Fibroblast of lung (primary cell): ENCODE measurements at regions not wholly inside any gene's neighbourhood (a gene's known extent, or its start where the extent isn't known, plus 50 kb on each side); places are given as distances from the start of the nearest gene placed in this dataset.

ENCODE experiments used
- EZH2 ChIP-seq: IDR thresholded peaks from 2 replicates; pipeline ENCODE4 v1.5.1; 2012; ENCODE audit warnings: low read length, control low read depth, mild to moderate bottlenecking; ENCODE audit errors: missing control alignments
- TF ChIP-seq, protein P1 (sequence below), 2 donors: IDR thresholded peaks in 1 of 2; conservative IDR thresholded peaks in 1 of 2; 1 replicate in 1 of 2; 2 replicates in 1 of 2; pipeline ENCODE4 v1.5.1; 2011 to 2012; ENCODE audit warnings: low read length in 2 of 2, control low read depth in 1 of 2, inconsistent platforms in 1 of 2, low read depth in 1 of 2, mild to moderate bottlenecking in 1 of 2

DNA sequence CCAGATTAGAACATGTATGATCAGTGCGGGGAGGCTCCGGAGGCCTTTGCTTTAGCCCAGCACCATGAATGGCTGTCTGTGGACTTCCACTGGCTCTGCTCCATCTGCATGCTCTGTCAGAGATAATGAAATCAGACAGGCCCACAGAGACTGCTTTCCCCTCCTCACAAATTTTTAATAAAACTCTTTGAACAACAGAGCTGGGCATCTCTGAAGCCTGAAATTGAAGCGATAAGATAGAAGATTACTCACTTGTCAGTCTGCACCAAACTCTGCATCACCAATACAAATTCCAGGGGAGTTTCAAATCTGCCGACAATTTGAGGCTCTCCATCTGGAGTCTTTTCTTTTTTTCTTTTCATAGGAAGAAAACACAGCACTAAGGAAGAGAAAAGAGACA lies 110.0 kb downstream of the DYRK2 start:
- TF ChIP-seq, protein P1, sequence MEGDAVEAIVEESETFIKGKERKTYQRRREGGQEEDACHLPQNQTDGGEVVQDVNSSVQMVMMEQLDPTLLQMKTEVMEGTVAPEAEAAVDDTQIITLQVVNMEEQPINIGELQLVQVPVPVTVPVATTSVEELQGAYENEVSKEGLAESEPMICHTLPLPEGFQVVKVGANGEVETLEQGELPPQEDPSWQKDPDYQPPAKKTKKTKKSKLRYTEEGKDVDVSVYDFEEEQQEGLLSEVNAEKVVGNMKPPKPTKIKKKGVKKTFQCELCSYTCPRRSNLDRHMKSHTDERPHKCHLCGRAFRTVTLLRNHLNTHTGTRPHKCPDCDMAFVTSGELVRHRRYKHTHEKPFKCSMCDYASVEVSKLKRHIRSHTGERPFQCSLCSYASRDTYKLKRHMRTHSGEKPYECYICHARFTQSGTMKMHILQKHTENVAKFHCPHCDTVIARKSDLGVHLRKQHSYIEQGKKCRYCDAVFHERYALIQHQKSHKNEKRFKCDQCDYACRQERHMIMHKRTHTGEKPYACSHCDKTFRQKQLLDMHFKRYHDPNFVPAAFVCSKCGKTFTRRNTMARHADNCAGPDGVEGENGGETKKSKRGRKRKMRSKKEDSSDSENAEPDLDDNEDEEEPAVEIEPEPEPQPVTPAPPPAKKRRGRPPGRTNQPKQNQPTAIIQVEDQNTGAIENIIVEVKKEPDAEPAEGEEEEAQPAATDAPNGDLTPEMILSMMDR (conservative IDR thresholded peaks at IDR 0.05 in 1 of 2, IDR thresholded peaks at IDR 0.05 in 1 of 2; ENCODE audit: low read depth in 1 of 2, low read length in 2 of 2), result no peak
- no peak for TF ChIP-seq EZH2
